HepG2 (cell line): ENCODE measurements at regions not wholly inside any gene's neighbourhood (a gene's known extent, or its start where the extent isn't known, plus 50 kb on each side); places are given as distances from the start of the nearest gene placed in this dataset.

Experiments used
- ATAC-seq: fragments of 200-7000 bp; cut with Tn5 transposase; 3 replicates; pipeline ENCODE4 v1.9.1; 2020; ENCODE audit warnings: mild to moderate bottlenecking, moderate library complexity
- BruUV-seq: library from RNA; stranded (reverse); fragments of 400-500 nt; replicated peaks from 2 replicates; lab custom pipeline; 2021; lab: Mats Ljungman, UMichigan
- CTCF ChIA-PET: fragments of 300-600 bp; formaldehyde crosslinking; extraction: SDS; loops from one replicate; lab custom pipeline; 2021; ENCODE audit warnings: low total read pairs, inconsistent platforms, low intra/inter-chr PET ratio; lab: Yijun Ruan, JAX
- POLR2A ChIA-PET: fragments of 350-600 bp; sonication (Branson Sonifier 250); formaldehyde crosslinking; loops from one replicate; lab custom pipeline; 2020; ENCODE audit warnings: antibody characterized with exemption, inconsistent platforms; lab: Yijun Ruan, JAX
- DNase-seq: peaks from one replicate; pipeline ENCODE4 v3.0.0-alpha.2; 2015; ENCODE audit warnings: low spot score
- FAIRE-seq: peaks from 3 replicates; lab custom pipeline; 2011; peaks lifted over from hg19 to GRCh38; lab: Jason Lieb, UNC
- H2AFZ ChIP-seq: one replicate; pipeline ENCODE4 v1.6.1; 2011; ENCODE audit warnings: low read length, inconsistent platforms
- H3K27ac ChIP-seq: fragments of 300-600 bp; 3 replicates; pipeline ENCODE4 v1.8.0; 2011; ENCODE audit warnings: mixed run types, mild to moderate bottlenecking, mixed read lengths, low read length, inconsistent platforms; ENCODE audit not compliant: insufficient read depth; ENCODE audit errors: extremely low read length
- H3K27me3 ChIP-seq, 2 experiments: fragments of 200-600 bp in 1 of 2; 2 replicates in 1 of 2; 3 replicates in 1 of 2; pipeline versions ENCODE4 v1.6.0 to v1.8.0; 2011; ENCODE audit warnings: low read length in 2 of 2, mild to moderate bottlenecking in 2 of 2, moderate library complexity in 2 of 2, inconsistent platforms in 1 of 2; ENCODE audit not compliant: insufficient read depth in 2 of 2, control insufficient read depth in 1 of 2
- H3K36me3 ChIP-seq, 2 experiments: fragments of 200-600 bp in 1 of 2; replicated peaks in 1 of 2; 2 replicates in 1 of 2; 3 replicates in 1 of 2; pipeline versions ENCODE4 v1.5.1 to v1.8.0; 2011; ENCODE audit warnings: low read length in 2 of 2, inconsistent platforms in 1 of 2; ENCODE audit not compliant: insufficient read depth in 2 of 2, control insufficient read depth in 1 of 2
- H3K4me1 ChIP-seq: 2 replicates; pipeline ENCODE4 v1.5.1; 2012; ENCODE audit warnings: low read length, inconsistent platforms; ENCODE audit not compliant: insufficient read depth
- H3K4me2 ChIP-seq: 2 replicates; pipeline ENCODE4 v1.6.0; 2011; ENCODE audit warnings: low read depth, low read length, inconsistent platforms
- H3K4me3 ChIP-seq, 3 experiments: fragments of 200-600 bp in 1 of 3; sonication (generic), shearing (Covaris generic) in 1 of 3; replicated peaks in 1 of 3; 2 replicates each; pipeline ENCODE4 v1.5.1; 2011 to 2016; ENCODE audit warnings: low read length in 3 of 3, inconsistent platforms in 2 of 3, low read depth in 2 of 3, mild to moderate bottlenecking in 2 of 3, control low read depth in 1 of 3, mixed read lengths in 1 of 3; ENCODE audit not compliant: insufficient read depth in 1 of 3
- H3K79me2 ChIP-seq: one replicate; pipeline ENCODE4 v1.6.1; 2011; ENCODE audit warnings: low read length, inconsistent platforms; ENCODE audit not compliant: insufficient read depth
- H3K9ac ChIP-seq: 2 replicates; pipeline ENCODE4 v1.6.0; 2011; ENCODE audit warnings: mild to moderate bottlenecking, low read depth, low read length, inconsistent platforms; ENCODE audit not compliant: insufficient read depth
- H3K9me3 ChIP-seq: 2 replicates; pipeline ENCODE4 v1.5.1; 2012; ENCODE audit warnings: mild to moderate bottlenecking, low read length
- H4K20me1 ChIP-seq: 2 replicates; pipeline ENCODE4 v1.6.0; 2011; ENCODE audit warnings: inconsistent platforms, mild to moderate bottlenecking, low read length, moderate library complexity; ENCODE audit not compliant: insufficient read depth
- CREB1 ChIP-seq, 2 experiments: fragments of 450-650 bp in 1 of 2; IDR thresholded peaks; 2 replicates each; pipeline ENCODE4 v1.6.1; 2016 to 2017; ENCODE audit warnings: control low read depth in 1 of 2, mild to moderate bottlenecking in 1 of 2, missing compliant biosample characterization in 1 of 2, missing genetic modification characterization in 1 of 2
- FOXA3 ChIP-seq: IDR thresholded peaks from 2 replicates; pipeline ENCODE4 v1.6.1; 2016; ENCODE audit warnings: missing genetic modification reagents, missing compliant biosample characterization
- HDAC1 ChIP-seq: sonication (generic); formaldehyde crosslinking; IDR thresholded peaks from 2 replicates; pipeline ENCODE4 v1.5.1; 2020; ENCODE audit warnings: mild to moderate bottlenecking, missing genetic modification reagents
- NR2C2 ChIP-seq: sonication (generic); formaldehyde crosslinking; IDR thresholded peaks from 2 replicates; pipeline ENCODE4 v1.4.0; 2020; ENCODE audit warnings: missing genetic modification reagents, mild to moderate bottlenecking, moderate library complexity, borderline replicate concordance
- REXO4 ChIP-seq: sonication (generic); formaldehyde crosslinking; IDR thresholded peaks from 2 replicates; pipeline ENCODE4 v1.8.0; 2022; ENCODE audit warnings: missing genetic modification reagents, mild to moderate bottlenecking, borderline replicate concordance
- ZNF83 ChIP-seq: sonication (generic); formaldehyde crosslinking; IDR thresholded peaks from 2 replicates; pipeline ENCODE4 v1.4.0; 2020; ENCODE audit warnings: missing genetic modification reagents, mild to moderate bottlenecking, borderline replicate concordance
- WGBS: methylation state at CpG from one replicate; pipeline ENCODE4 v1.1.6; 2017; ENCODE audit warnings: low lambda C conversion rate; 5-methylcytosine and 5-hydroxymethylcytosine counted together
- in situ Hi-C: cut with HindIII; loops from 2 replicates; pipeline ENCODE4 v1.10.0; 2017; ENCODE audit warnings: low pct_unique_long_range_greater_than_20kb; ENCODE audit not compliant: extremely low pct_ligation_motif_present
- intact Hi-C: fragments of 100-400 bp; cut with micrococcal nuclease; formaldehyde crosslinking; loops from one replicate; pipeline ENCODE4 v1.10.0; 2022; ENCODE audit not compliant: unreplicated experiment
- TF ChIP-seq, protein P1 (sequence below): sonication (generic); formaldehyde crosslinking; IDR thresholded peaks from 2 replicates; pipeline ENCODE4 v1.4.0; 2020; ENCODE audit warnings: mild to moderate bottlenecking, missing genetic modification reagents

DNA sequence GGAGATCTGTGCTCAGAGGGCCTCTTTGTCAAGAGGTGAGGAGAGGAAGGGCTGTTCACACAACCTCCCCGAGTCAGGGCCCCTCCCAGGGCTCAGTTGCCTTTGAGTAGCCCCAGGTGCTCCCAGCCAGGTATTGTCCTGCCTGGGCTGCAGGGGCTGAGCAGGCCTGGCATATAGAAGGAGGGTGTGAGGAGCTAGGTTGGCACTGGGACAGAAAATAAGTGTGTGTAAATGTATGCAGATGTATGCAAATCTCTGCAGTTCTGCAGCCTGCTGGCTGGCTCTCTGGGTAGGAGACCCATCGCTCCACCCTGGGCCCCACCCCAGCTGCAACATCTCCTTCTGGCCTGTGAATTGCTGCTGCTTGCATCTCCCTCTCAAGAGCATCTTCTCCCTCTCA, 52.4 kb downstream of the NAV1 start:
- intact Hi-C loops = no loop called here
- CTCF ChIA-PET = no interaction called here
- H3K9me3 ChIP-seq = no peaks in the 10 kb centered on the region
- BruUV-seq = no TSS peak
- DNase-seq = no peak
- no peak for FAIRE-seq
- in situ Hi-C loops = no loop called here
- H3K27me3 ChIP-seq = peaks cover 2 to 22% of the 10 kb centered on the region in 2 experiments; a peak in 4 of 5 replicates
- 0% methylated on average over 2 of the region's 2 CpGs for WGBS
- no peaks in the 10 kb centered on the region for H3K36me3 ChIP-seq
- no peaks in the 10 kb centered on the region for H3K79me2 ChIP-seq
- H3K9ac ChIP-seq = no peak overlapping the region
- H4K20me1 ChIP-seq = peaks cover 4% of the 10 kb centered on the region; the same call in 1 of the 2 replicates
- POLR2A ChIA-PET = no interaction called here
- no peak overlapping the region for H3K27ac ChIP-seq
- no peak overlapping the region for H3K4me3 ChIP-seq
- no peak overlapping the region for H2AFZ ChIP-seq
- H3K4me2 ChIP-seq = no peak overlapping the region
- H3K4me1 ChIP-seq = no peaks in the 10 kb centered on the region
- TF ChIP-seq, protein P1, sequence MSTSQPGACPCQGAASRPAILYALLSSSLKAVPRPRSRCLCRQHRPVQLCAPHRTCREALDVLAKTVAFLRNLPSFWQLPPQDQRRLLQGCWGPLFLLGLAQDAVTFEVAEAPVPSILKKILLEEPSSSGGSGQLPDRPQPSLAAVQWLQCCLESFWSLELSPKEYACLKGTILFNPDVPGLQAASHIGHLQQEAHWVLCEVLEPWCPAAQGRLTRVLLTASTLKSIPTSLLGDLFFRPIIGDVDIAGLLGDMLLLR (CRISPR knock-in tag) = no peak
- no peak for ATAC-seq

DNA sequence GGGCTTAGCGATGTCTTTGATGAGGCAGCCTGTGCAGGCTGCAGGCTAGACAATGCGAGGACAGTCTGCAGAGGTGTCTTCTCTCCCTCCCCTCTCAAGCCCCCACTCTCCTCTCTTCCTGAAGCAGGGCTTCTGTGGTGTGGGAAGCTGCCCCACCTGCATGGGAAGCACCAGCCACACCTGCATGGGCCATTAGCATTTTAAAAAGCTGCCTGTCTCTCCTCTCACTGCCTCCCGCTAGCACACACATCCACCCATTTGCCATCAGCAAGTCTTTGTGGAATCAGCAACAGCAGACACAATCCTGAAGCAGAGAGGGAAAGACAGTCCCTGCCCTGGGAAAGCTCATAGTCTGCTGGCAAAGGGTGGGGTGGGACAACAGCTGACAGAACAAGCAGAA, 53.1 kb downstream of the NAV1 start:
- no peak overlapping the region for H3K9ac ChIP-seq
- no peak overlapping the region for H3K4me3 ChIP-seq
- H2AFZ ChIP-seq = no peak overlapping the region
- H3K4me1 ChIP-seq = no peaks in the 10 kb centered on the region
- H3K27me3 ChIP-seq = peaks cover 2 to 22% of the 10 kb centered on the region in 2 experiments; a peak in 4 of 5 replicates
- BruUV-seq = no TSS peak
- TF ChIP-seq FOXA3 = no peak
- no peak for TF ChIP-seq REXO4 (CRISPR knock-in tag)
- no peak for TF ChIP-seq HDAC1 (CRISPR knock-in tag)
- TF ChIP-seq ZNF83 (CRISPR knock-in tag) = no peak
- TF ChIP-seq NR2C2 (CRISPR knock-in tag) = no peak
- no peak for TF ChIP-seq CREB1 (IDR thresholded peaks at IDR 0.05)
- TF ChIP-seq CREB1 (CRISPR knock-in tag; IDR thresholded peaks at IDR 0.05) = no peak
- H3K79me2 ChIP-seq = no peaks in the 10 kb centered on the region
- in situ Hi-C loops (no loop called here), intact Hi-C loops (no loop called here)
- 23% methylated on average over 3 of the region's 3 CpGs for WGBS
- H3K27ac ChIP-seq = no peak overlapping the region
- ATAC-seq (no peak), FAIRE-seq (no peak), DNase-seq (no peak)
- CTCF ChIA-PET = no interaction called here
- H3K4me2 ChIP-seq = no peak overlapping the region
- H3K36me3 ChIP-seq = no peaks in the 10 kb centered on the region
- peaks cover 4% of the 10 kb centered on the region; the same call in 1 of the 2 replicates for H4K20me1 ChIP-seq
- H3K9me3 ChIP-seq = no peaks in the 10 kb centered on the region
- POLR2A ChIA-PET = no interaction called here
